Activated CD4-positive, alpha-beta T cell treated with anti-CD3 and anti-CD28 coated beads, Interleukin-2, amount 10 ng/mL, durations not matched to agents 24 days and 14 days (primary cell): ENCODE measurements at regions not wholly inside any gene's neighbourhood (a gene's known extent, or its start where the extent isn't known, plus 50 kb on each side); places are given as distances from the start of the nearest gene placed in this dataset.

Experiments used
- DNase-seq: peaks from one replicate; pipeline ENCODE4 v3.0.0; 2022
- H3K27ac Mint-ChIP-seq: one replicate; pipeline ENCODE4 v1.8.0; 2022; ENCODE audit warnings: mild to moderate bottlenecking, mixed read lengths
- H3K27me3 Mint-ChIP-seq: one replicate; pipeline ENCODE4 v1.8.0; 2022; ENCODE audit warnings: mixed read lengths
- H3K36me3 Mint-ChIP-seq: one replicate; pipeline ENCODE4 v1.8.0; 2022; ENCODE audit warnings: low read depth, mild to moderate bottlenecking, mixed read lengths
- H3K4me1 Mint-ChIP-seq: one replicate; pipeline ENCODE4 v1.8.0; 2021; ENCODE audit warnings: mixed read lengths
- H3K4me3 Mint-ChIP-seq: one replicate; pipeline ENCODE4 v1.8.0; 2022; ENCODE audit warnings: mild to moderate bottlenecking, moderate library complexity, mixed read lengths
- H3K9me3 Mint-ChIP-seq: one replicate; pipeline ENCODE4 v1.8.0; 2021; ENCODE audit warnings: mixed read lengths
- intact Hi-C: fragments of 100-400 bp; cut with micrococcal nuclease; formaldehyde crosslinking; loops from one replicate; pipeline ENCODE4 v1.15.1; 2023

- H3K4me1 Mint-ChIP-seq, result no peaks in the 10 kb centered on the region
- no peak overlapping the region for H3K27ac Mint-ChIP-seq
- H3K27me3 Mint-ChIP-seq, result no peaks in the 10 kb centered on the region
- DNase-seq, result no peak
- H3K9me3 Mint-ChIP-seq, result no peaks in the 10 kb centered on the region
- no peaks in the 10 kb centered on the region for H3K36me3 Mint-ChIP-seq
- no peak overlapping the region for H3K4me3 Mint-ChIP-seq
- intact Hi-C loops, result no loop called here
Observed at GRCh38 chr6:94071835-94072234, 652.5 kb upstream of the EPHA7 start.

- Mint-ChIP-seq H3K36me3 (no peaks in the 10 kb centered on the region), H3K27me3 (no peaks in the 10 kb centered on the region), H3K27ac (no peak overlapping the region), H3K4me1 (no peaks in the 10 kb centered on the region), H3K4me3 (no peak overlapping the region), H3K9me3 (no peaks in the 10 kb centered on the region)
- intact Hi-C loops, result no loop called here
- no peak for DNase-seq
Observed at GRCh38 chr6:94065707-94066337, 646.5 kb upstream of the EPHA7 start.

- Mint-ChIP-seq H3K4me3 (no peak overlapping the region), H3K27ac (no peak overlapping the region), H3K27me3 (no peaks in the 10 kb centered on the region), H3K9me3 (no peaks in the 10 kb centered on the region), H3K36me3 (no peaks in the 10 kb centered on the region), H3K4me1 (no peaks in the 10 kb centered on the region)
- intact Hi-C loops, result no loop called here
- DNase-seq, result no peak
Observed at GRCh38 chr6:94052749-94053148, 633.4 kb upstream of the EPHA7 start.

- no peak overlapping the region for H3K27ac Mint-ChIP-seq
- intact Hi-C loops, result no loop called here
- no peak overlapping the region for H3K4me3 Mint-ChIP-seq
- no peaks in the 10 kb centered on the region for H3K9me3 Mint-ChIP-seq
- DNase-seq, result no peak
- no peaks in the 10 kb centered on the region for H3K27me3 Mint-ChIP-seq
- no peaks in the 10 kb centered on the region for H3K36me3 Mint-ChIP-seq
- no peaks in the 10 kb centered on the region for H3K4me1 Mint-ChIP-seq
Observed at GRCh38 chr6:94050515-94050914, 631.2 kb upstream of the EPHA7 start.

- H3K27me3 Mint-ChIP-seq, result no peaks in the 10 kb centered on the region
- intact Hi-C loops, result no loop called here
- H3K4me3 Mint-ChIP-seq, result no peak overlapping the region
Observed at GRCh38 chr6:94049001-94049400, 629.6 kb upstream of the EPHA7 start.

GRCh38 chr6:94045099-94045829 is 625.9 kb upstream of the EPHA7 start:
- Mint-ChIP-seq H3K27ac (no peak overlapping the region), H3K27me3 (no peaks in the 10 kb centered on the region), H3K36me3 (no peaks in the 10 kb centered on the region), H3K4me3 (no peak overlapping the region), H3K4me1 (no peaks in the 10 kb centered on the region), H3K9me3 (no peaks in the 10 kb centered on the region)
- intact Hi-C loops, result no loop called here
- no peak for DNase-seq

More at GRCh38 chr6:94049001-94049400, 629.6 kb upstream of the EPHA7 start:
- Mint-ChIP-seq H3K4me1 (no peaks in the 10 kb centered on the region), H3K27ac (no peak overlapping the region), H3K36me3 (no peaks in the 10 kb centered on the region), H3K9me3 (no peaks in the 10 kb centered on the region)
- DNase-seq, result no peak

GRCh38 chr6:94041945-94042709 is 622.8 kb upstream of the EPHA7 start:
- intact Hi-C loops, result no loop called here
- H3K27me3 Mint-ChIP-seq, result no peaks in the 10 kb centered on the region
- H3K4me3 Mint-ChIP-seq, result no peak overlapping the region
- H3K36me3 Mint-ChIP-seq, result no peaks in the 10 kb centered on the region
- H3K27ac Mint-ChIP-seq, result no peak overlapping the region
- no peak for DNase-seq
- H3K4me1 Mint-ChIP-seq, result no peaks in the 10 kb centered on the region
- H3K9me3 Mint-ChIP-seq, result peaks cover 5% of the 10 kb centered on the region

- intact Hi-C loops, result no loop called here
- Mint-ChIP-seq H3K4me3 (no peak overlapping the region), H3K27ac (no peak overlapping the region), H3K36me3 (no peaks in the 10 kb centered on the region), H3K4me1 (no peaks in the 10 kb centered on the region), H3K27me3 (no peaks in the 10 kb centered on the region), H3K9me3 (peaks cover 12% of the 10 kb centered on the region)
- DNase-seq, result no peak
Observed at GRCh38 chr6:94036024-94036423, 616.7 kb upstream of the EPHA7 start.

- Mint-ChIP-seq H3K4me1 (no peaks in the 10 kb centered on the region), H3K27me3 (no peaks in the 10 kb centered on the region), H3K9me3 (no peaks in the 10 kb centered on the region), H3K4me3 (no peak overlapping the region), H3K27ac (no peak overlapping the region), H3K36me3 (no peaks in the 10 kb centered on the region)
- no peak for DNase-seq
- intact Hi-C loops, result no loop called here
Observed at GRCh38 chr6:94027374-94027773, 608.0 kb upstream of the EPHA7 start.

- no peaks in the 10 kb centered on the region for H3K27me3 Mint-ChIP-seq
- no peaks in the 10 kb centered on the region for H3K4me1 Mint-ChIP-seq
- intact Hi-C loops, result no loop called here
- H3K36me3 Mint-ChIP-seq, result no peaks in the 10 kb centered on the region
- no peak overlapping the region for H3K27ac Mint-ChIP-seq
- H3K4me3 Mint-ChIP-seq, result no peak overlapping the region
- no peak for DNase-seq
- H3K9me3 Mint-ChIP-seq, result no peaks in the 10 kb centered on the region
Observed at GRCh38 chr6:94026575-94026974, 607.2 kb upstream of the EPHA7 start.

GRCh38 chr6:94005835-94006234 is 586.5 kb upstream of the EPHA7 start:
- peaks cover 4% of the 10 kb centered on the region for H3K9me3 Mint-ChIP-seq
- H3K27ac Mint-ChIP-seq, result no peak overlapping the region
- no peaks in the 10 kb centered on the region for H3K36me3 Mint-ChIP-seq
- DNase-seq, result no peak
- no peaks in the 10 kb centered on the region for H3K27me3 Mint-ChIP-seq
- no peak overlapping the region for H3K4me3 Mint-ChIP-seq
- H3K4me1 Mint-ChIP-seq, result no peaks in the 10 kb centered on the region
- intact Hi-C loops, result no loop called here

GRCh38 chr6:93992976-93993375 is 573.6 kb upstream of the EPHA7 start:
- Mint-ChIP-seq H3K36me3 (no peaks in the 10 kb centered on the region), H3K4me3 (no peak overlapping the region), H3K9me3 (no peaks in the 10 kb centered on the region), H3K27ac (no peak overlapping the region), H3K27me3 (no peaks in the 10 kb centered on the region), H3K4me1 (no peaks in the 10 kb centered on the region)
- DNase-seq, result no peak
- intact Hi-C loops, result no loop called here

- Mint-ChIP-seq H3K9me3 (no peaks in the 10 kb centered on the region), H3K4me1 (no peaks in the 10 kb centered on the region), H3K4me3 (no peak overlapping the region), H3K27me3 (no peaks in the 10 kb centered on the region), H3K27ac (no peak overlapping the region), H3K36me3 (no peaks in the 10 kb centered on the region)
- DNase-seq, result no peak
- intact Hi-C loops, result no loop called here
Observed at GRCh38 chr6:93989630-93990029, 570.3 kb upstream of the EPHA7 start.

- DNase-seq, result no peak
- H3K4me1 Mint-ChIP-seq, result no peaks in the 10 kb centered on the region
- H3K4me3 Mint-ChIP-seq, result no peak overlapping the region
- no peaks in the 10 kb centered on the region for H3K9me3 Mint-ChIP-seq
- intact Hi-C loops, result no loop called here
- H3K27ac Mint-ChIP-seq, result no peak overlapping the region
- no peaks in the 10 kb centered on the region for H3K36me3 Mint-ChIP-seq
- H3K27me3 Mint-ChIP-seq, result no peaks in the 10 kb centered on the region
Observed at GRCh38 chr6:93985953-93986352, 566.6 kb upstream of the EPHA7 start.
